Erythroblast (primary cell): ENCODE measurements at regions not wholly inside any gene's neighbourhood (a gene's known extent, or its start where the extent isn't known, plus 50 kb on each side); places are given as distances from the start of the nearest gene placed in this dataset.

ENCODE experiments used
- GATA1 ChIP-seq: IDR thresholded peaks from 2 replicates; pipeline ENCODE4 v1.6.1; 2011; ENCODE audit warnings: low read depth, mild to moderate bottlenecking, control low read depth, low read length, moderate library complexity
- POLR2A ChIP-seq: IDR thresholded peaks from 2 replicates; pipeline ENCODE4 v1.6.1; 2011; ENCODE audit warnings: mild to moderate bottlenecking, low read length

DNA sequence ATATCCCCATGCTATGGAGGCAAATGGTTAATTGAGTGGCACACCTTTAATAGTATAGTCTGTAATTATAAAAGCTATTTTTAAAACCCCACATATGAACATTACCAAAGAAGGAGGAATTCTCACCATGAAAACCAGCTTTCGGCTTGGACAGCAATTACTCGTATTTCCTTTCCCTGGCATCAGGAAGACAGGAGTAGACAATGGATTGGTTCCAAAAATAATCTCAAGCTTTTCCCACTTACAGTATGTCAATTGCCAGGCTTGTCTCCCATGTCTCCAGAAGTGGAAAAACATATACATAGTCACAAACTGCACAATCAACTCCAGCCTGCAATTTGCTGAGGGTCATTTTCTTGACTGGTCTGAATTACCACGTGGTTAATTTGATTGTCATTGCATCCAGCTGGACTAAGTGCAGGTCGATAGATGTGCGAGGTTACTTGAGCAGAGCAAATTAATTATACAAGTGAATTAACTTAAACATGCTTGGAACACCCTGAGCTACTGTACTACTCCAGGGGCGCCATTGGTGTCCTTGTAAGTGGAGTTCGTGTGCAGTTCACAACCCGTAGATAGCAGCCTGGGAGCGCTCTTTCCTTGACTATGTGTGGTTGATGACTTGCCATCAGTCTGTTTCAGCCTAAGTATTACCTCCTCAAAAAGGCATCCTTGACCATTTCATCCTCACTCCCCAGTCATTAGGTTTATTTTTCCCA is 124.3 kb upstream of the PELI1 start:
- TF ChIP-seq POLR2A (no peak), GATA1 (no peak)
